DND-41 (cell line): ENCODE measurements at regions not wholly inside any gene's neighbourhood (a gene's known extent, or its start where the extent isn't known, plus 50 kb on each side); places are given as distances from the start of the nearest gene placed in this dataset.

Experiments used
- ATAC-seq: fragments of 200-7000 bp; cut with Tn5 transposase; 3 replicates; pipeline ENCODE4 v1.9.1; 2021; ENCODE audit warnings: low read depth; ENCODE audit not compliant: insufficient read depth
- DNase-seq: peaks from one replicate; pipeline ENCODE4 v3.0.0-alpha.2; 2020
- H2AFZ ChIP-seq: 2 replicates; pipeline ENCODE4 v1.6.0; 2012; ENCODE audit warnings: low read depth, low read length
- H3K27ac ChIP-seq: 2 replicates; pipeline ENCODE4 v1.5.1; 2012; ENCODE audit warnings: low read length, inconsistent platforms
- H3K27me3 ChIP-seq: fragments of 200-600 bp; sonication (generic); 2 replicates; pipeline ENCODE4 v1.6.0; 2012; ENCODE audit warnings: low read length, mild to moderate bottlenecking, inconsistent platforms; ENCODE audit not compliant: insufficient read depth, poor library complexity
- H3K36me3 ChIP-seq: 2 replicates; pipeline ENCODE4 v1.5.1; 2012; ENCODE audit warnings: low read length, inconsistent platforms; ENCODE audit not compliant: insufficient read depth
- H3K4me1 ChIP-seq: 2 replicates; pipeline ENCODE4 v1.5.1; 2012; ENCODE audit warnings: mild to moderate bottlenecking, low read length; ENCODE audit not compliant: insufficient read depth
- H3K4me2 ChIP-seq: 2 replicates; pipeline ENCODE4 v1.6.0; 2012; ENCODE audit warnings: mild to moderate bottlenecking, moderate library complexity, low read length, inconsistent platforms; ENCODE audit not compliant: insufficient read depth
- H3K4me3 ChIP-seq, 2 experiments: fragments of 200-600 bp in 1 of 2; shearing (Covaris generic) in 1 of 2; 2 replicates each; pipeline ENCODE4 v1.5.1; 2012 to 2016; ENCODE audit warnings: inconsistent platforms in 2 of 2, low read length in 2 of 2, mild to moderate bottlenecking in 2 of 2, low read depth in 1 of 2, moderate library complexity in 1 of 2
- H3K79me2 ChIP-seq: 2 replicates; pipeline ENCODE4 v1.6.0; 2012; ENCODE audit warnings: low read length, inconsistent platforms; ENCODE audit not compliant: insufficient read depth
- H3K9ac ChIP-seq: 2 replicates; pipeline ENCODE4 v1.6.0; 2012; ENCODE audit warnings: low read depth, mild to moderate bottlenecking, inconsistent platforms, low read length, moderate library complexity
- H3K9me3 ChIP-seq: 2 replicates; pipeline ENCODE4 v1.5.1; 2012; ENCODE audit warnings: low read length, moderate library complexity, mild to moderate bottlenecking, inconsistent platforms; ENCODE audit not compliant: insufficient read depth, severe bottlenecking
- H4K20me1 ChIP-seq: 2 replicates; pipeline ENCODE4 v1.6.0; 2012; ENCODE audit warnings: low read length; ENCODE audit not compliant: insufficient read depth
- EZH2 ChIP-seq: IDR thresholded peaks from 3 replicates; pipeline ENCODE4 v1.6.1; 2012; ENCODE audit warnings: borderline replicate concordance, low read depth, mild to moderate bottlenecking, moderate library complexity, low read length, inconsistent platforms; ENCODE audit not compliant: severe bottlenecking
- TF ChIP-seq, protein P1 (sequence below): IDR thresholded peaks from 2 replicates; pipeline ENCODE4 v1.5.1; 2012; ENCODE audit warnings: borderline replicate concordance, low read length, moderate library complexity, mild to moderate bottlenecking; ENCODE audit not compliant: poor library complexity, severe bottlenecking; ENCODE audit errors: extremely low read depth

DNA sequence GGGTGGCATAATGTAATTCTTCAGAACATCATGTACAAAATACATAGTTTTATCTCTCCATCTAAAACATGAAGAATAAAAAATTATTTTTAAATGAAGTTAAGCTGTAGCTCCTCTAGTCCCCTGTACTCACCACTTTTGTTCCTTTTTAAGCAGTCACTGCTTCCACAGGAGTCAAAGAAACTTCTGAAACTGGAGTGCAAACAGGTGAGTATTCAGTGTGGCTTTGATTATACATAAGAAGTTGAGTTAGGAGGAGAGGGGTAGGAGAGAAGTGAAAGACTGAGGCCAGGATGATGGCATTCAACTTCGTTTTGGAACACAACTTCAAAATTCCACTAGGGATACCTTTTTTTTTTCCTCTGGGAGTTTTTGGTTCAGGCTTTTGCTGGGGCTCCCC, 131.4 kb upstream of the CNTN1 start:
- TF ChIP-seq, protein P1, sequence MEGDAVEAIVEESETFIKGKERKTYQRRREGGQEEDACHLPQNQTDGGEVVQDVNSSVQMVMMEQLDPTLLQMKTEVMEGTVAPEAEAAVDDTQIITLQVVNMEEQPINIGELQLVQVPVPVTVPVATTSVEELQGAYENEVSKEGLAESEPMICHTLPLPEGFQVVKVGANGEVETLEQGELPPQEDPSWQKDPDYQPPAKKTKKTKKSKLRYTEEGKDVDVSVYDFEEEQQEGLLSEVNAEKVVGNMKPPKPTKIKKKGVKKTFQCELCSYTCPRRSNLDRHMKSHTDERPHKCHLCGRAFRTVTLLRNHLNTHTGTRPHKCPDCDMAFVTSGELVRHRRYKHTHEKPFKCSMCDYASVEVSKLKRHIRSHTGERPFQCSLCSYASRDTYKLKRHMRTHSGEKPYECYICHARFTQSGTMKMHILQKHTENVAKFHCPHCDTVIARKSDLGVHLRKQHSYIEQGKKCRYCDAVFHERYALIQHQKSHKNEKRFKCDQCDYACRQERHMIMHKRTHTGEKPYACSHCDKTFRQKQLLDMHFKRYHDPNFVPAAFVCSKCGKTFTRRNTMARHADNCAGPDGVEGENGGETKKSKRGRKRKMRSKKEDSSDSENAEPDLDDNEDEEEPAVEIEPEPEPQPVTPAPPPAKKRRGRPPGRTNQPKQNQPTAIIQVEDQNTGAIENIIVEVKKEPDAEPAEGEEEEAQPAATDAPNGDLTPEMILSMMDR, result no peak
- TF ChIP-seq EZH2, result no peak
- no peak overlapping the region for H3K4me2 ChIP-seq
- H3K9ac ChIP-seq, result no peak overlapping the region
- H3K4me3 ChIP-seq, result no peak overlapping the region
- H3K79me2 ChIP-seq, result no peaks in the 10 kb centered on the region
- no peak overlapping the region for H3K27ac ChIP-seq
- no peaks in the 10 kb centered on the region for H3K27me3 ChIP-seq
- H4K20me1 ChIP-seq, result no peaks in the 10 kb centered on the region
- H2AFZ ChIP-seq, result no peak overlapping the region
- DNase-seq, result no peak
- H3K4me1 ChIP-seq, result no peaks in the 10 kb centered on the region
- H3K9me3 ChIP-seq, result no peaks in the 10 kb centered on the region
- no peaks in the 10 kb centered on the region for H3K36me3 ChIP-seq
- no peak for ATAC-seq

DNA sequence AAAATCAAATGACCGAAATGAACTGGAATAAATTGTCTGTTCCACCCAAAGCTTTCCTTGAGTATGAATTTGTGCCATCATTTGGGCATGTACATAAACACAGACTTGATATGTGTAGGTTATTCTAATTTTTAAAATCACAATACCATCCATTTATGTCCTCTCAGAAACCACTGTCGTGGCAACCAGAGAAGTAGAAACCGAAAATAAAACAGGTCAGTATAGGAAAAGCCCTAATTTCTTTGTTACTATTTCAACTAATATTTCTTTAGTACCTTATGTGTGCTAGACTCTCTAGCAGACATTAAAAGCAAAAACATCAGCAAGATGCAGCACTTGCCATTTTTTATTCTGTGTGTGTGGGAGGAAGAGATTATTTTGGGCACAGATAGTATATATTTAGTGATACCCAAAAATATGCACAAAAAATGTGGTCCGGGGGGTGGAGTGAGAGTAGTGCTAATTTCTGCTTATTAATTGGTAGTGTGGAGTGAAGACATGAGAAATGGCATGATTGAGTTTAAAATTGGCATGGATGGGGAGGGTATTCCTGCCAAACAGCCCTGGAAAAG, 130.8 kb upstream of the CNTN1 start:
- no peaks in the 10 kb centered on the region for H3K9me3 ChIP-seq
- no peak overlapping the region for H2AFZ ChIP-seq
- H3K79me2 ChIP-seq, result no peaks in the 10 kb centered on the region
- H3K36me3 ChIP-seq, result no peaks in the 10 kb centered on the region
- TF ChIP-seq EZH2, result no peak
- TF ChIP-seq, protein P1, result no peak
- no peak overlapping the region for H3K27ac ChIP-seq
- H4K20me1 ChIP-seq, result no peaks in the 10 kb centered on the region
- H3K9ac ChIP-seq, result no peak overlapping the region
- no peak overlapping the region for H3K4me3 ChIP-seq
- no peaks in the 10 kb centered on the region for H3K4me1 ChIP-seq
- ATAC-seq (no peak), DNase-seq (no peak)
- H3K27me3 ChIP-seq, result no peaks in the 10 kb centered on the region
- H3K4me2 ChIP-seq, result no peak overlapping the region

DNA sequence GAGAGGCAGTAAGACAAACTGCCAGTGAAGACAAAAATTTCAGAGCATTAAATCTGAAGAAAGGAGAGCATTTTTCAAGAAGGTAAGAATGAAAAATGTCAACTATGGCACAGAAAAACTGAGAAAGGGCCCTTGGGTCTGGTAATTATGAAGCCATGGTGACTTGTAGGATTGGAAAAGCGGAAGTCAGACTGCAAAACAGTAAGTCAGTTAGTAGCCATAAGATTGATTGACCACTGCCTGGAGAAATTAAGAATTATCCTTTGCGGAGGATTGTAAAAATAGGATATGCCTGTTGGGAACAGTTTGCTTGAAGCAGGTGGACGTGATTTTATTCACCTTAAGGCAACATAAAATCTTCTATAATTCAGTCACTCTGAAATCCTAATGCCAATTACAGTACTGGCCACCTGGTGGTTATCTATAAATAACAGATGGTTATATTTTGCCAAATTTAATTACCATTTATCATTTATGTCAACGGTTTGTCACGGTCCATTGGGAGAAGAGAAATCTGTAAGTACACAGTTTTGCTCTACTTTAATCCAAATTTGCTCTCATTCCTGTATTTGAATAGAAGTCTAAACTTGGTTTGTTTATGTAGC, 127.1 kb upstream of the CNTN1 start:
- H3K4me2 ChIP-seq, result no peak overlapping the region
- no peak overlapping the region for H2AFZ ChIP-seq
- no peak for DNase-seq

More for the DNA sequence above, 127.1 kb upstream of the CNTN1 start:
- H4K20me1 ChIP-seq, result no peaks in the 10 kb centered on the region
- no peaks in the 10 kb centered on the region for H3K79me2 ChIP-seq
- no peaks in the 10 kb centered on the region for H3K36me3 ChIP-seq
- H3K9me3 ChIP-seq, result no peaks in the 10 kb centered on the region
- TF ChIP-seq, protein P1, result no peak
- TF ChIP-seq EZH2, result no peak
- H3K4me1 ChIP-seq, result no peaks in the 10 kb centered on the region
- no peak overlapping the region for H3K4me3 ChIP-seq
- H3K27ac ChIP-seq, result no peak overlapping the region
- H3K9ac ChIP-seq, result no peak overlapping the region
- H3K27me3 ChIP-seq, result no peaks in the 10 kb centered on the region
- no peak for ATAC-seq
